ENCODE measurements at regions not wholly inside any gene's neighbourhood (a gene's known extent, or its start where the extent isn't known, plus 50 kb on each side); places are given as distances from the start of the nearest gene placed in this dataset.

DNA sequence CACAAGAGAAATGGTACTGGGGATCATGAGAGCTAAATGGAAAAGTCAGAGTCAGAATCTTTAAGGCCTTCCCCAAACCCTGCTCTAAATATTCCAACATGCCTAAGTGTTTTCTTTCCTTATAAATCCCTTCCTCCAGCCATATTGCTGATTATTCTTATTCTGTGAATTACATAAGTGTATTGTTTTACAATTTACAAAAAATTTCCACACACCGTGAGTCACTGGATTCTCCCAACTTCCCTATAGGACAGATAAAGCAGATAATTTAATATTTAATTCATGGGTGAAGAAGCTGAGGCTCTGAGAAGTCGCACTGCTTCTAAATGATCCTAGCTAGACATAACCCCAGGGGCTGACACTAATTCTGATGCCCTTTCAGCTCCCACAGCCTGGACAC is 243.3 kb upstream of the JUN start:
- H3K9ac ChIP-seq (ENCODE audit: low read length), result no peak overlapping the region
- H3K9me3 ChIP-seq (ENCODE audit: low read length), result no peaks in the 10 kb centered on the region
- H3K4me3 ChIP-seq (ENCODE audit: low read length), result no peak overlapping the region
- no peaks in the 10 kb centered on the region for H4K20me1 ChIP-seq (ENCODE audit: insufficient read depth)
- TF ChIP-seq SMC3 (conservative IDR thresholded peaks at IDR 0.05; ENCODE audit: poor library complexity), result no peak
- TF ChIP-seq TAF1 (IDR thresholded peaks at IDR 0.05; ENCODE audit: low read depth), result no peak
- TF ChIP-seq EZH2 (IDR thresholded peaks at IDR 0.05; ENCODE audit: borderline replicate concordance, insufficient read depth, low read length, poor library complexity, severe bottlenecking), result no peak
- no peak for TF ChIP-seq RAD21 (conservative IDR thresholded peaks at IDR 0.05)
- no peak for TF ChIP-seq POLR2AphosphoS5 (IDR thresholded peaks at IDR 0.05)
- TF ChIP-seq EP300 (conservative IDR thresholded peaks at IDR 0.05; ENCODE audit: poor library complexity, severe bottlenecking), result no peak
- H2AFZ ChIP-seq (ENCODE audit: low read depth, low read length), result no peak overlapping the region
- H3K27me3 ChIP-seq (ENCODE audit: insufficient read depth, low read depth, low read length), result no peaks in the 10 kb centered on the region
- no peaks in the 10 kb centered on the region for H3F3A ChIP-seq (ENCODE audit: insufficient read depth, low read length, poor library complexity, severe bottlenecking)
- no peak overlapping the region for H3K4me2 ChIP-seq (ENCODE audit: low read length)
- no peak overlapping the region for H3K27ac ChIP-seq (ENCODE audit: low read length)
- no peaks in the 10 kb centered on the region for H3K9me2 ChIP-seq (ENCODE audit: insufficient read depth, low read length)
- no peaks in the 10 kb centered on the region for H3K79me2 ChIP-seq (replicated peaks; ENCODE audit: insufficient read depth, low read length)
- no peaks in the 10 kb centered on the region for H3K36me3 ChIP-seq (ENCODE audit: insufficient read depth, low read length)

DNA sequence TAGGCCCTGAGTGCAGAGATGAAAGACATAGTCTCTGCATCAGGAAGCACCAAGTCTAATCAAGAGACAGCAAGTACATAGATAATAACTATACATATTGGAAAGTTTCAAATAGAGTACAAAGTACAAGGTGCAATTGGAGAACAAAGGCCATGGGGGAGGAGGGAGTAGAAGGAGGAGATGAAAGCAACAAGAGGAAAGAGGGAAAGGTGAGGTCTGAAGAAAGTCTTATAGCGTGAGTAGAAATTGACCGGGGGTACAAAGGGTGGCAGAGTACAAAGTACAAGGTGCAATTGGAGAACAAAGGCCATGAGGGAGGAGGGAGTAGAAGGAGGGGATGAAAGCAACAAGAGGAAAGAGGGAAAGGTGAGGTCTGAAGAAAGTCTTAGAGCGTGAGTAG is 244.2 kb upstream of the JUN start:
- H3K9me2 ChIP-seq (ENCODE audit: insufficient read depth, low read length), result no peaks in the 10 kb centered on the region
- H3K27me3 ChIP-seq (ENCODE audit: insufficient read depth, low read depth, low read length), result no peaks in the 10 kb centered on the region
- TF ChIP-seq EP300 (conservative IDR thresholded peaks at IDR 0.05; ENCODE audit: poor library complexity, severe bottlenecking) (no peak), CTCF (IDR thresholded peaks at IDR 0.05; ENCODE audit: poor library complexity, severe bottlenecking) (no peak), SMC3 (conservative IDR thresholded peaks at IDR 0.05; ENCODE audit: poor library complexity) (no peak), RAD21 (conservative IDR thresholded peaks at IDR 0.05) (no peak)
- no peaks in the 10 kb centered on the region for H4K20me1 ChIP-seq (ENCODE audit: insufficient read depth)
- H3K79me2 ChIP-seq (replicated peaks; ENCODE audit: insufficient read depth, low read length), result no peaks in the 10 kb centered on the region
- no peak overlapping the region for H2AFZ ChIP-seq (ENCODE audit: low read depth, low read length)
- no peaks in the 10 kb centered on the region for H3F3A ChIP-seq (ENCODE audit: insufficient read depth, low read length, poor library complexity, severe bottlenecking)
- H3K27ac ChIP-seq (ENCODE audit: low read length), result no peak overlapping the region
- H3K9ac ChIP-seq (ENCODE audit: low read length), result no peak overlapping the region
- no peak overlapping the region for H3K4me2 ChIP-seq (ENCODE audit: low read length)
- H3K9me3 ChIP-seq (ENCODE audit: low read length), result no peaks in the 10 kb centered on the region
- no peak overlapping the region for H3K4me3 ChIP-seq (ENCODE audit: low read length)
- H3K36me3 ChIP-seq (ENCODE audit: insufficient read depth, low read length), result no peaks in the 10 kb centered on the region

GRCh38 chr1:59029411-59030167 is 245.7 kb upstream of the JUN start:
- Histone ChIP-seq H2AFZ (ENCODE audit: low read depth, low read length) (no peak overlapping the region), H3K4me2 (ENCODE audit: low read length) (no peak overlapping the region)
- TF ChIP-seq REST (IDR thresholded peaks at IDR 0.05; ENCODE audit: borderline replicate concordance) (no peak), EP300 (conservative IDR thresholded peaks at IDR 0.05; ENCODE audit: poor library complexity, severe bottlenecking) (peak; percentile 55)

More at GRCh38 chr1:59029411-59030167, 245.7 kb upstream of the JUN start:
- Histone ChIP-seq H3F3A (ENCODE audit: insufficient read depth, low read length, poor library complexity, severe bottlenecking) (no peaks in the 10 kb centered on the region), H3K9me2 (ENCODE audit: insufficient read depth, low read length) (no peaks in the 10 kb centered on the region), H3K27me3 (ENCODE audit: insufficient read depth, low read depth, low read length) (no peaks in the 10 kb centered on the region), H3K4me3 (ENCODE audit: low read length) (no peak overlapping the region), H3K27ac (ENCODE audit: low read length) (no peak overlapping the region), H3K9me3 (ENCODE audit: low read length) (no peaks in the 10 kb centered on the region), H3K9ac (ENCODE audit: low read length) (no peak overlapping the region), H4K20me1 (ENCODE audit: insufficient read depth) (no peaks in the 10 kb centered on the region), H3K79me2 (replicated peaks; ENCODE audit: insufficient read depth, low read length) (no peaks in the 10 kb centered on the region), H3K36me3 (ENCODE audit: insufficient read depth, low read length) (no peaks in the 10 kb centered on the region)
